GM12878 (cell line): ENCODE measurements at regions not wholly inside any gene's neighbourhood (a gene's known extent, or its start where the extent isn't known, plus 50 kb on each side); places are given as distances from the start of the nearest gene placed in this dataset.

Experiments used
- ATAC-seq: fragments of 200-7000 bp; cut with Tn5 transposase; 3 replicates; pipeline ENCODE4 v1.9.1; 2020; ENCODE audit warnings: mild to moderate bottlenecking, moderate library complexity
- BruUV-seq: library from RNA; stranded (reverse); fragments of 400-500 nt; replicated peaks from 2 replicates; lab custom pipeline; 2021; lab: Mats Ljungman, UMichigan
- CTCF ChIA-PET: fragments of 300-600 bp; sonication (Branson Sonifier 250); formaldehyde crosslinking; extraction: SDS; loops from one replicate; lab custom pipeline; 2021; ENCODE audit warnings: inconsistent platforms; lab: Yijun Ruan, JAX
- POLR2A ChIA-PET: fragments of 350-600 bp; formaldehyde crosslinking; extraction: SDS; loops from one replicate; lab custom pipeline; 2021; ENCODE audit warnings: inconsistent platforms; lab: Charles Lee
- RAD21 ChIA-PET: fragments of 300-600 bp; sonication (Branson Sonifier 250); formaldehyde crosslinking; loops from one replicate; lab custom pipeline; 2023; ENCODE audit warnings: antibody characterized with exemption; ENCODE audit not compliant: unreplicated experiment; lab: Charles Lee
- SMC1A ChIA-PET: fragments of 300-600 bp; sonication (Branson Sonifier 250); formaldehyde crosslinking; loops from one replicate; lab custom pipeline; 2023; ENCODE audit not compliant: unreplicated experiment, uncharacterized antibody; lab: Charles Lee
- DNase-seq: peaks from one replicate; pipeline ENCODE4 v3.0.0-alpha.2; 2011; ENCODE audit warnings: low read depth, low spot score
- FAIRE-seq: peaks from 3 replicates; lab custom pipeline; 2011; peaks lifted over from hg19 to GRCh38; lab: Jason Lieb, UNC
- H2AFZ ChIP-seq: 2 replicates; pipeline ENCODE4 v1.6.0; 2011; ENCODE audit warnings: low read depth, low read length, control low read depth; ENCODE audit not compliant: control insufficient read depth
- H3K27ac ChIP-seq: 2 replicates; pipeline ENCODE4 v1.5.1; 2011; ENCODE audit warnings: control low read depth; ENCODE audit not compliant: control insufficient read depth, insufficient read depth
- H3K27me3 ChIP-seq, 2 experiments: replicated peaks in 1 of 2; 2 replicates each; pipeline versions ENCODE4 v1.6.0 to v1.6.1; 2011; ENCODE audit warnings: low read length in 1 of 2; ENCODE audit not compliant: control insufficient read depth in 2 of 2, insufficient read depth in 2 of 2
- H3K36me3 ChIP-seq, 2 experiments: 2 replicates each; pipeline ENCODE4 v1.5.1; 2011; ENCODE audit warnings: low read length in 1 of 2; ENCODE audit not compliant: control insufficient read depth in 2 of 2, insufficient read depth in 2 of 2
- H3K4me1 ChIP-seq: 2 replicates; pipeline ENCODE4 v1.6.1; 2011; ENCODE audit warnings: mild to moderate bottlenecking, low read length, moderate library complexity, mixed read lengths; ENCODE audit not compliant: control insufficient read depth, insufficient read depth
- H3K4me2 ChIP-seq: 2 replicates; pipeline ENCODE4 v1.6.0; 2011; ENCODE audit warnings: control low read depth; ENCODE audit not compliant: control insufficient read depth, insufficient read depth
- H3K4me3 ChIP-seq: fragments of 200-600 bp; sonication (generic); 2 replicates; pipeline ENCODE4 v1.5.1; 2016
- H3K79me2 ChIP-seq: 2 replicates; pipeline ENCODE4 v1.6.0; 2011; ENCODE audit warnings: low read length; ENCODE audit not compliant: control insufficient read depth, insufficient read depth
- H3K9ac ChIP-seq: 2 replicates; pipeline ENCODE4 v1.8.0; 2011; ENCODE audit warnings: low read length, control low read depth, mixed read lengths; ENCODE audit not compliant: control insufficient read depth, insufficient read depth
- H3K9me3 ChIP-seq: replicated peaks from 3 replicates; pipeline ENCODE4 v1.5.1; 2011; ENCODE audit warnings: mild to moderate bottlenecking, low read length; ENCODE audit not compliant: control insufficient read depth, insufficient read depth
- H4K20me1 ChIP-seq: 2 replicates; pipeline ENCODE4 v1.6.0; 2011; ENCODE audit not compliant: control insufficient read depth, insufficient read depth
- BACH1 ChIP-seq: fragments of 450-650 bp; IDR thresholded peaks from 2 replicates; pipeline ENCODE4 v1.6.1; 2017; ENCODE audit warnings: mild to moderate bottlenecking, borderline replicate concordance
- BRCA1 ChIP-seq: IDR thresholded peaks from 2 replicates; pipeline ENCODE4 v1.6.1; 2011; ENCODE audit warnings: low read depth, low read length, improper control_type of control experiment
- CHD1 ChIP-seq: IDR thresholded peaks from 2 replicates; pipeline ENCODE4 v1.6.1; 2012; ENCODE audit warnings: low read depth, low read length, improper control_type of control experiment
- CHD2 ChIP-seq: IDR thresholded peaks from 2 replicates; pipeline ENCODE4 v1.6.1; 2011; ENCODE audit warnings: low read depth, low read length, improper control_type of control experiment, borderline replicate concordance
- ELK1 ChIP-seq: IDR thresholded peaks from 2 replicates; pipeline ENCODE4 v1.6.1; 2012; ENCODE audit warnings: low read depth, low read length, improper control_type of control experiment
- EZH2 ChIP-seq: IDR thresholded peaks from 2 replicates; pipeline ENCODE4 v1.6.1; 2012; ENCODE audit warnings: low read depth, mild to moderate bottlenecking, control low read depth, inconsistent platforms, low read length, borderline replicate concordance; ENCODE audit not compliant: control insufficient read depth
- FOS ChIP-seq: IDR thresholded peaks from 3 replicates; pipeline ENCODE4 v1.6.1; 2011; ENCODE audit warnings: borderline replicate concordance; ENCODE audit not compliant: insufficient read length; ENCODE audit errors: extremely low read depth
- HDAC2 ChIP-seq: fragments of 200-600 bp; sonication (generic); IDR thresholded peaks from 2 replicates; pipeline ENCODE4 v1.6.1; 2017
- IRF3 ChIP-seq: fragments of 450-650 bp; IDR thresholded peaks from 2 replicates; pipeline ENCODE4 v1.6.1; 2014; ENCODE audit warnings: mild to moderate bottlenecking
- MTA3 ChIP-seq: IDR thresholded peaks from 2 replicates; pipeline ENCODE4 v1.6.1; 2012; ENCODE audit warnings: low read length, inconsistent platforms, borderline replicate concordance
- MXI1 ChIP-seq: fragments of 150-350 bp; IDR thresholded peaks from 2 replicates; pipeline ENCODE4 v1.6.1; 2011; ENCODE audit warnings: low read depth, mild to moderate bottlenecking, inconsistent platforms, low read length, improper control_type of control experiment
- NR2C2 ChIP-seq: IDR thresholded peaks from 2 replicates; pipeline ENCODE4 v1.6.1; 2011; ENCODE audit warnings: borderline replicate concordance, low read depth; ENCODE audit not compliant: control insufficient read depth, insufficient read length
- PML ChIP-seq: IDR thresholded peaks from 2 replicates; pipeline ENCODE4 v1.6.1; 2012; ENCODE audit warnings: low read length, inconsistent platforms
- POLR2AphosphoS2 ChIP-seq: IDR thresholded peaks from 2 replicates; pipeline ENCODE4 v1.6.1; 2011; ENCODE audit warnings: low read depth, mild to moderate bottlenecking, low read length, improper control_type of control experiment, moderate library complexity
- RAD51 ChIP-seq: fragments of 450-650 bp; IDR thresholded peaks from 2 replicates; pipeline ENCODE4 v1.6.1; 2016; ENCODE audit warnings: moderate library complexity, mild to moderate bottlenecking, inconsistent platforms
- SPI1 ChIP-seq: IDR thresholded peaks from 2 replicates; pipeline ENCODE4 v1.6.1; 2011; ENCODE audit warnings: low read depth, mild to moderate bottlenecking, low read length, moderate library complexity, borderline replicate concordance; ENCODE audit not compliant: insufficient read depth
- SREBF2 ChIP-seq: IDR thresholded peaks from 2 replicates; pipeline ENCODE4 v1.6.1; 2012; ENCODE audit warnings: mild to moderate bottlenecking, low read length
- SUPT20H ChIP-seq: IDR thresholded peaks from 2 replicates; pipeline ENCODE4 v1.6.1; 2011; ENCODE audit warnings: low read depth, mild to moderate bottlenecking, low read length, moderate library complexity, borderline replicate concordance; ENCODE audit not compliant: control insufficient read depth
- TCF12 ChIP-seq: IDR thresholded peaks from 2 replicates; pipeline ENCODE4 v1.6.1; 2011; ENCODE audit warnings: low read depth, mild to moderate bottlenecking, low read length
- YY1 ChIP-seq: IDR thresholded peaks from 2 replicates; pipeline ENCODE4 v1.6.1; 2011; ENCODE audit warnings: low read depth, mild to moderate bottlenecking, low read length
- WGBS: methylation state at CpG from one replicate; pipeline ENCODE4 v1.1.6; 2016; ENCODE audit warnings: low lambda C conversion rate; ENCODE audit not compliant: insufficient replicate concordance, insufficient coverage; ENCODE audit errors: missing lambda C conversion rate; 5-methylcytosine and 5-hydroxymethylcytosine counted together
- in situ Hi-C: fragments of 300-500 bp; cut with MboI; formaldehyde crosslinking; loops from 9 replicates; pipeline ENCODE4 v1.14.3; 2018; ENCODE audit warnings: mixed read lengths
- intact Hi-C: fragments of 100-400 bp; cut with micrococcal nuclease; formaldehyde crosslinking; loops from one replicate; pipeline ENCODE4 v1.14.2; 2022; ENCODE audit not compliant: unreplicated experiment

GRCh38 chr14:46788994-46789393 is 137.4 kb upstream of the RPL10L start:
- Histone ChIP-seq H3K4me2 (no peak overlapping the region), H3K79me2 (no peaks in the 10 kb centered on the region), H3K4me1 (no peaks in the 10 kb centered on the region), H3K9ac (no peak overlapping the region), H3K36me3 (no peaks in the 10 kb centered on the region), H3K4me3 (no peak overlapping the region), H3K27me3 (no peaks in the 10 kb centered on the region), H4K20me1 (no peaks in the 10 kb centered on the region), H3K27ac (no peak overlapping the region), H3K9me3 (no peaks in the 10 kb centered on the region), H2AFZ (no peak overlapping the region)
- SMC1A ChIA-PET, result no interaction called here
- in situ Hi-C loops, result no loop called here
- 0% methylated on average over 2 of the region's 2 CpGs for WGBS
- RAD21 ChIA-PET, result no interaction called here
- POLR2A ChIA-PET, result no interaction called here
- ATAC-seq (no peak), DNase-seq (no peak), FAIRE-seq (no peak)
- intact Hi-C loops, result no loop called here
- BruUV-seq, result no TSS peak
- CTCF ChIA-PET, result no interaction called here
- TF ChIP-seq SREBF2 (no peak), YY1 (no peak), SPI1 (no peak), CHD2 (no peak), FOS (no peak), CHD1 (no peak), IRF3 (no peak), BRCA1 (no peak), PML (no peak), POLR2AphosphoS2 (no peak), ELK1 (no peak), TCF12 (no peak), EZH2 (no peak), MTA3 (no peak), HDAC2 (no peak), NR2C2 (no peak), RAD51 (no peak), SUPT20H (no peak), BACH1 (no peak), MXI1 (no peak)
